ENCODE measurements at regions not wholly inside any gene's neighbourhood (a gene's known extent, or its start where the extent isn't known, plus 50 kb on each side); places are given as distances from the start of the nearest gene placed in this dataset.

DNA sequence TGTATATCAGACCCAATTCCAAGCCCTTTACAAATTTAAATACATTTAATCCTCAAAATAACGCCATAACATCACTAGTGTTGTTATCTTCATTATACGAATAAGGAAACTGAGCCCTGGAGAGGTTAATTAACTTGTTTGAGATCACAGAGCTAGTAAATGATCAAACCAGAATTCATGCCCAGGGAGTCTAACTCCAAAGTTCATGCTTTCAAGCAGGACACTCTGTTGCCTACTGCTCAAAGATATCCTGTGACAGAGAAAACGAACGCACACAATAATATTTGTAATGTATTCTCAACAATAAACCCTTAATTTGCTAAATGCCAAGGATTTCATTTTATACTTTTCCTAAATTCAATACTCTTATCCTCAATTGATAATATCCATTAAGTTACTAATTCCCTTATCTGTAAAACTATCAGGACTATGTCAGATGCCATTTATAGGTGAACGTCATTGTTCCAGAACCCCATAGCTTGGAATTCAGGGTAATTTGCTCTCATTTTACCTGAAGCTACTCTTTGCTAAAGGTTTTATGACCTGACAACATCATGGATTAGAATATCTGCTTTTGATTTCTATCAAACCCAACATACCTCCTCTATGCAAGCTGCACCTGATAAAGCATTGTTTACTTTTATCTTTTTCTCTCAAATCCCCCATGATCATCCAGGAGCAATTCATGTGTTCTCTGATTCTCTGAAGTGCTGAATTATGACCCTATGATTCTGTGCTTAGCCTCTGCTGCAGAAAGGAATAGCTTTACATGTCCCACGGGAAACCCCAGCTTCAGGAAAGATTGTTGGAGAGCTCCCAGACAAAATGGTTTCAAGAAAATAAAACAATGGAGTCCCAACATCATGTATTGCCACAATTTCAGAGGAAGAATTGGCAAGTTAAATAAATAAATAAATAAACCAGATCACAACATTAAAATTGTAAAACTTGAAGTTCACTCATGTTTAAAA, 150.2 kb upstream of the CDK1 start:
- Histone ChIP-seq H3K4me3 (no peak overlapping the region), H3K36me3 (ENCODE audit: low read depth) (no peaks in the 10 kb centered on the region), H3K9me3 (no peaks in the 10 kb centered on the region), H3K4me1 (ENCODE audit: low read depth) (peaks cover 10% of the 10 kb centered on the region)
- intact Hi-C loops (cut with DNase I, micrococcal nuclease), result no loop called here
- ATAC-seq, result peak; percentile 88
- TF ChIP-seq, protein P1, sequence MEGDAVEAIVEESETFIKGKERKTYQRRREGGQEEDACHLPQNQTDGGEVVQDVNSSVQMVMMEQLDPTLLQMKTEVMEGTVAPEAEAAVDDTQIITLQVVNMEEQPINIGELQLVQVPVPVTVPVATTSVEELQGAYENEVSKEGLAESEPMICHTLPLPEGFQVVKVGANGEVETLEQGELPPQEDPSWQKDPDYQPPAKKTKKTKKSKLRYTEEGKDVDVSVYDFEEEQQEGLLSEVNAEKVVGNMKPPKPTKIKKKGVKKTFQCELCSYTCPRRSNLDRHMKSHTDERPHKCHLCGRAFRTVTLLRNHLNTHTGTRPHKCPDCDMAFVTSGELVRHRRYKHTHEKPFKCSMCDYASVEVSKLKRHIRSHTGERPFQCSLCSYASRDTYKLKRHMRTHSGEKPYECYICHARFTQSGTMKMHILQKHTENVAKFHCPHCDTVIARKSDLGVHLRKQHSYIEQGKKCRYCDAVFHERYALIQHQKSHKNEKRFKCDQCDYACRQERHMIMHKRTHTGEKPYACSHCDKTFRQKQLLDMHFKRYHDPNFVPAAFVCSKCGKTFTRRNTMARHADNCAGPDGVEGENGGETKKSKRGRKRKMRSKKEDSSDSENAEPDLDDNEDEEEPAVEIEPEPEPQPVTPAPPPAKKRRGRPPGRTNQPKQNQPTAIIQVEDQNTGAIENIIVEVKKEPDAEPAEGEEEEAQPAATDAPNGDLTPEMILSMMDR (IDR thresholded peaks at IDR 0.05), result no peak
- DNase-seq, result peak in 1 of 3 donors; percentile 22

- ATAC-seq, result no peak
- Histone ChIP-seq H3K36me3 (ENCODE audit: low read depth) (no peaks in the 10 kb centered on the region), H3K4me3 (no peak overlapping the region), H3K4me1 (ENCODE audit: low read depth) (peaks cover 10% of the 10 kb centered on the region), H3K9me3 (no peaks in the 10 kb centered on the region)
- intact Hi-C loops (cut with DNase I, micrococcal nuclease), result no loop called here
- TF ChIP-seq, protein P1 (IDR thresholded peaks at IDR 0.05), result no peak
- no peak for DNase-seq
These were observed 152.2 kb upstream of the CDK1 start for GRCh38 chr10:60626037-60626436.

- H3K4me1 ChIP-seq (ENCODE audit: low read depth), result peaks cover 10% of the 10 kb centered on the region
- no peak overlapping the region for H3K4me3 ChIP-seq
- DNase-seq, result no peak
- no peaks in the 10 kb centered on the region for H3K36me3 ChIP-seq (ENCODE audit: low read depth)
- peak; percentile 24 for ATAC-seq
- TF ChIP-seq, protein P1 (IDR thresholded peaks at IDR 0.05), result no peak
- intact Hi-C loops (cut with DNase I, micrococcal nuclease), result no loop called here
- no peaks in the 10 kb centered on the region for H3K9me3 ChIP-seq
These were observed 154.7 kb upstream of the CDK1 start for GRCh38 chr10:60623627-60624026.

- TF ChIP-seq, protein P1 (IDR thresholded peaks at IDR 0.05), result no peak
- H3K36me3 ChIP-seq (ENCODE audit: low read depth), result no peaks in the 10 kb centered on the region
These were observed 157.3 kb upstream of the CDK1 start for GRCh38 chr10:60621018-60621417.

DNA sequence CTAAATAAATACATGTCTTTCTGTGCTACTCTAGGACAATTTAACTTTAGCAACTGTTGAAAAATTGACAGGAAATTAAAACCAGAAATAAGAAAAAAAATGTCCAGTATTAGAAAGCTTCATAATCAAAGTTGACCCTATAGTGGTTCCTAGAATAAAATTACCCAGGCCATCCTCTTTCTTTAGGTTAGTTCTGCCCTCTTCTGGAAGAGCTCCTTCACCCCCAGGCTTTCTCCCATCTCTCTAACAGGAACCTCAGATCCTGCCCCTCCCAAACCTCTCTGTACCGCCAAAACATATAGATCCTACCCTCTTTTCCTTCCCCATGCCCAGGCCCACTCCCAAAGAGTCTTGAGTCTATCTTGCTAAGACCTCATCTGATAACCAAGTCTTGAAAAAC, 159.4 kb upstream of the CDK1 start:
- H3K4me3 ChIP-seq, result no peak overlapping the region
- intact Hi-C loops (cut with DNase I, micrococcal nuclease), result no loop called here

More at GRCh38 chr10:60621018-60621417, 157.3 kb upstream of the CDK1 start:
- intact Hi-C loops (cut with DNase I, micrococcal nuclease), result no loop called here
- Histone ChIP-seq H3K4me3 (no peak overlapping the region), H3K4me1 (ENCODE audit: low read depth) (no peaks in the 10 kb centered on the region), H3K9me3 (no peaks in the 10 kb centered on the region)
- no peak for ATAC-seq
- no peak for DNase-seq

More for the DNA sequence above, 159.4 kb upstream of the CDK1 start:
- ATAC-seq (no peak), DNase-seq (no peak)
- Histone ChIP-seq H3K9me3 (no peaks in the 10 kb centered on the region), H3K36me3 (ENCODE audit: low read depth) (no peaks in the 10 kb centered on the region), H3K4me1 (ENCODE audit: low read depth) (no peaks in the 10 kb centered on the region)
- TF ChIP-seq, protein P1 (IDR thresholded peaks at IDR 0.05), result no peak

All from mucosa of descending colon (tissue), 3 donors.